Testis (tissue), 2 donors: ENCODE measurements at regions not wholly inside any gene's neighbourhood (a gene's known extent, or its start where the extent isn't known, plus 50 kb on each side); places are given as distances from the start of the nearest gene placed in this dataset.
"Not testable (repeated sequence)": the region's sequence is repeated elsewhere in the genome, so short reads cannot be mapped to it uniquely, and the experiment has no call there.

Experiments used
- POLR2A ChIP-seq: fragments of 450-650 bp; IDR thresholded peaks from one replicate; pipeline ENCODE4 v1.6.1; 2017; ENCODE audit warnings: antibody characterized with exemption, mild to moderate bottlenecking, moderate library complexity
- TF ChIP-seq, protein P1 (sequence below), 3 experiments: fragments of 450-650 bp in 2 of 3; fragments of 200-600 bp in 1 of 3; sonication (generic) in 1 of 3; IDR thresholded peaks; one replicate each; pipeline ENCODE4 v1.5.1; 2016 to 2019; ENCODE audit warnings: antibody characterized with exemption in 3 of 3, mild to moderate bottlenecking in 2 of 3, moderate library complexity in 1 of 3

DNA sequence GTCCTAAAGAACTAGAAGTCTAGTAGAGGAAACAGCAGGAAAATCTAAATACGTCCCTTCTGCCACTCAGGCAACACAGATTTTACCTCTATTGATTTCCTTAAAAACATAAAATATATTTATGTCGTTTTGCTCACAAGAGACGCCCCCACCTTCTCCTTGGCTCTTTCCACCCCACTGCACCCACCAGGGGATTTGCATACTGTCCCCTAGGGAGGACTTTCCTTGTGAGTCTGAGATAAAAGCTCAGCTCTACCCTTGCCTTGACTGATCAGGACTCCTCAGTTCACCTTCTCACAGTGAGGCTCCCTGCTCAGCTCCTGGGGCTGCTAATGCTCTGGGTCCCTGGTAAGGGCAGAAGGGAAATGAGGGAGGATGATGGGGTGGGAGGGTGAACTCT lies 1488.1 kb downstream of the RPIA start:
- TF ChIP-seq POLR2A = not testable (repeated sequence)
- TF ChIP-seq, protein P1, sequence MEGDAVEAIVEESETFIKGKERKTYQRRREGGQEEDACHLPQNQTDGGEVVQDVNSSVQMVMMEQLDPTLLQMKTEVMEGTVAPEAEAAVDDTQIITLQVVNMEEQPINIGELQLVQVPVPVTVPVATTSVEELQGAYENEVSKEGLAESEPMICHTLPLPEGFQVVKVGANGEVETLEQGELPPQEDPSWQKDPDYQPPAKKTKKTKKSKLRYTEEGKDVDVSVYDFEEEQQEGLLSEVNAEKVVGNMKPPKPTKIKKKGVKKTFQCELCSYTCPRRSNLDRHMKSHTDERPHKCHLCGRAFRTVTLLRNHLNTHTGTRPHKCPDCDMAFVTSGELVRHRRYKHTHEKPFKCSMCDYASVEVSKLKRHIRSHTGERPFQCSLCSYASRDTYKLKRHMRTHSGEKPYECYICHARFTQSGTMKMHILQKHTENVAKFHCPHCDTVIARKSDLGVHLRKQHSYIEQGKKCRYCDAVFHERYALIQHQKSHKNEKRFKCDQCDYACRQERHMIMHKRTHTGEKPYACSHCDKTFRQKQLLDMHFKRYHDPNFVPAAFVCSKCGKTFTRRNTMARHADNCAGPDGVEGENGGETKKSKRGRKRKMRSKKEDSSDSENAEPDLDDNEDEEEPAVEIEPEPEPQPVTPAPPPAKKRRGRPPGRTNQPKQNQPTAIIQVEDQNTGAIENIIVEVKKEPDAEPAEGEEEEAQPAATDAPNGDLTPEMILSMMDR (IDR thresholded peaks at IDR 0.05) = not testable (repeated sequence)
